ENCODE measurements at regions not wholly inside any gene's neighbourhood (a gene's known extent, or its start where the extent isn't known, plus 50 kb on each side); places are given as distances from the start of the nearest gene placed in this dataset.

DNA sequence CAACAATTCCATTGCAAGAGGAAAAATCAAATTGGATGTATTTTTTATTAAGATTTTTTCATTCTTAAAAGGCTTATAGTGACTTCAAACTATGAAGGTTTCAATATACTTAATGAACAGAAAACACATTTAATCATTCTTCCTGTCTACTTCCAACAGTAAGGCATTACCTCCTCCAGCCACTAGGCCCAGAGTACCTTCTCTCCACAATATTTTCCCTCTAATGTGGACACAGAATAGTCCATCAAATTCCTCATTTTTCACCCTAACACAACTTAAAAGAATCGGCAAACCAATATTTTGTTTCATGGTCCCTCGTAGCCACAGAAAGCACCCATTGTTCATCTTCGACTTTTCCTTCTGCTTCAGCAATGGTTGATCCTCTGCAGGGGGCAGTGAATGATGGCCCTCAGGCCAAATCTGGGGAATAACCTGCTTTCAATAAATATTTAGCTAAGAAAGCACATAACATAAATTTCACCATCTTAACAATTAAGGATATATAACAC is 335.4 kb upstream of the ID4 start:
- ChIA-PET POLR2A (no interaction called here), CTCF (no interaction called here)
- no peak for TF ChIP-seq ZNF384 (IDR thresholded peaks at IDR 0.05)
- no peak for DNase-seq (ENCODE audit: extremely low spot score)

DNA sequence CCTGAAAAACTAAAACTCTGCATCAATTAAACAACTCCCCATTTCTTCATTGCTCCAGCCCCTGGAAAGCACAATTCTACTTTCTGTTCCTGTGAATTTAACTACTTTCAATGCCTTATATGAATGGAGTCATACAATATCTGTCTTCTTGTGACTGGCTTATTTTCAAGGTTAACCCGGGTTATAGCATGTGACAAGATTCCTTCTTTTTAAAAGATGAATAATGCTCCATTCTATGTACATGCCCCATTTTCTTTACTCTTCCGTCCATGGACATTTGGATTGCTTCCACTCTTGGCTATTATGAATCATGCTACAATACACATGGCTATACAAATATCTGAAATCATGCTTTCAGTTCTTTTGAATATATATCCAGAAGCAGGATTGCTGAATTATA is 334.9 kb upstream of the ID4 start:
- no peak for DNase-seq (ENCODE audit: extremely low spot score)
- ChIA-PET POLR2A (no interaction called here), CTCF (no interaction called here)
- TF ChIP-seq TARDBP (IDR thresholded peaks at IDR 0.05) (no peak), HDGF (IDR thresholded peaks at IDR 0.05; ENCODE audit: borderline replicate concordance) (no peak), CTBP1 (IDR thresholded peaks at IDR 0.05; ENCODE audit: borderline replicate concordance) (no peak), SP1 (IDR thresholded peaks at IDR 0.05) (no peak), SUZ12 (IDR thresholded peaks at IDR 0.05) (no peak), ZNF384 (IDR thresholded peaks at IDR 0.05) (no peak), ARNT (IDR thresholded peaks at IDR 0.05) (no peak), FOXA1 (IDR thresholded peaks at IDR 0.05) (no peak)

DNA sequence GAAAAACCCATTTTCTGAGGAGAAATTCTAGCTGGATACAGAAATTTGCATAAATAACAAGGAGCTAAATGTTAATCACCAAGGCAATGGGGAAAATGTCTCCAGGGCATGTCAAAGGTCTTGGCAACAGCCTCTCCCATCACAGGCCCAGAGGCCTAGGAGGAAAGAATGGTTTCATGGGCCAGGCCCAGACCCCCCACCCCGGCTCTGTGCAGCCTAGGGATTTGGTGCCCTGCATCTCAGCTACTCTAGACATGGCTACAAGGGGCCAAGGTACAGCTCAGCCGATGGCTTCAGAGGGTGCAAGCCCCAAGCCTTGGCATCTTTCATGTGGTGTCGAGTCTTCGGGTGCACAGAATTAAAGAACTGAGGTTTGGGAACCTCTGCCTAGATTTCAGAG is 321.2 kb upstream of the ID4 start:
- DNase-seq (ENCODE audit: extremely low spot score): no peak
- TF ChIP-seq, protein P1, sequence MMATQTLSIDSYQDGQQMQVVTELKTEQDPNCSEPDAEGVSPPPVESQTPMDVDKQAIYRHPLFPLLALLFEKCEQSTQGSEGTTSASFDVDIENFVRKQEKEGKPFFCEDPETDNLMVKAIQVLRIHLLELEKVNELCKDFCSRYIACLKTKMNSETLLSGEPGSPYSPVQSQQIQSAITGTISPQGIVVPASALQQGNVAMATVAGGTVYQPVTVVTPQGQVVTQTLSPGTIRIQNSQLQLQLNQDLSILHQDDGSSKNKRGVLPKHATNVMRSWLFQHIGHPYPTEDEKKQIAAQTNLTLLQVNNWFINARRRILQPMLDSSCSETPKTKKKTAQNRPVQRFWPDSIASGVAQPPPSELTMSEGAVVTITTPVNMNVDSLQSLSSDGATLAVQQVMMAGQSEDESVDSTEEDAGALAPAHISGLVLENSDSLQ (IDR thresholded peaks at IDR 0.05): no peak
- TF ChIP-seq CTBP1 (IDR thresholded peaks at IDR 0.05; ENCODE audit: borderline replicate concordance) (no peak), BHLHE40 (IDR thresholded peaks at IDR 0.05; ENCODE audit: borderline replicate concordance) (no peak), NFRKB (IDR thresholded peaks at IDR 0.05) (no peak), TARDBP (IDR thresholded peaks at IDR 0.05) (no peak), HDGF (IDR thresholded peaks at IDR 0.05; ENCODE audit: borderline replicate concordance) (no peak), LEF1 (IDR thresholded peaks at IDR 0.05; ENCODE audit: borderline replicate concordance) (no peak), L3MBTL2 (conservative IDR thresholded peaks at IDR 0.05) (no peak), ZNF384 (IDR thresholded peaks at IDR 0.05) (no peak), ELF4 (IDR thresholded peaks at IDR 0.05) (no peak)
- ChIA-PET POLR2A (no interaction called here), CTCF (no interaction called here)

DNA sequence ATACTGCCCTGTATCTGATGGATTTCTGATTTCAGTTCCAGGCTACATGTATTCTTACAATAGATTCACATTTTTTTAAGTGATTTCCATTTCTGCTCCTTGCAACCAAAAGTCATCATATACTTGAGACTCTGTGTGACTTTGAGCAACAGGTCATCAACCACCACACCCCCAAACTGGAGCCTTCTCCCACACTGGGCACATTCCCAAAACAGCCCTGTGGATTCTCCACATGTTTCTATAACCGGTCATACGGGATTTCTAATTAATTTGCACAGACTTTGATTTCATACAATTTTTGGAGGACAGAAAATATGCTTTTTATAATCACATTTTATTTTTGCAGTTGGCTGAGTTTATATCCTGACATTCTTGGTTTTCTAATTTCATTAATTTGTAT is 317.2 kb upstream of the ID4 start:
- TF ChIP-seq ZNF384 (IDR thresholded peaks at IDR 0.05) (no peak), SP1 (IDR thresholded peaks at IDR 0.05) (no peak), LEF1 (IDR thresholded peaks at IDR 0.05; ENCODE audit: borderline replicate concordance) (no peak)
- ChIA-PET POLR2A (no interaction called here), CTCF (no interaction called here)
- no peak for DNase-seq (ENCODE audit: extremely low spot score)

DNA sequence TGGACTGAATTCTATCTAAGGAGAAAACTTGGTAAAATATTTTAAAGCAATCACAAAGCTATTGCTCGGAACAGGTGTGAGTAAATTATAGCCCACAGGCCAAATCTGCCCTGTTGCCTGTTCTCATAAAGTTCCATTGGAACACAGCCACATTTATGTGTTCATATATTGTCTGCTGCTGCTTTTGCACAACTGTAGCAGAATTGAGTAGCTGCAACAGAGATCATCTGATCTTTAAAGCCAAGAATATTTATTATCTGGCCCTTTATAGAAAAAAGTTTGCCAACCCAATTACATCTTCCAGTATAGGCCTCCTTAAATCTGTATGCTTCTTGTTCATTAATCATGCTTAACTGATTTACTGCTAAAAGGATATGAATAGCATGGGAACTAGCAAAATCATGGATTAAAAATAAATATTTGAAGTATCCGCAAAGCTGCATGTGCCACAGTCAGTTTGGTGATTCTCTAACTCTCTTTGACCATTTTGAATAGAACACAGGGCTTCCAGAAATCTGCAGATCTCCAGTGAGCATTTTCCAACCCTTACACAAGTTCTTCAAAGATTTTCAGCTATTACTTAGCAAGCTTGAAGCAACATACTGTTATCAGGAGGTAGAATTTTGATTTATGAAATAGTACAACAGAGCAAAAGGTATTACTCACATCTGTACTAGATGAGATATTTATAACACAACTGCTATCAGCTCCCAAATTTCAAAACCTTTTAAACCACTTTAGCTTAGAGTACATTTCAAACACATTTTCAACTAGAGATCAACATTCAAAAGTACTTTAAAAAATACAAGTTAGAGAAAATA is 312.6 kb upstream of the ID4 start:
- DNase-seq (ENCODE audit: extremely low spot score): no peak
- TF ChIP-seq SUZ12 (IDR thresholded peaks at IDR 0.05) (no peak), NFRKB (IDR thresholded peaks at IDR 0.05) (no peak), LEF1 (IDR thresholded peaks at IDR 0.05; ENCODE audit: borderline replicate concordance) (no peak), BHLHE40 (IDR thresholded peaks at IDR 0.05; ENCODE audit: borderline replicate concordance) (no peak), FOXK2 (IDR thresholded peaks at IDR 0.05) (no peak), ZNF384 (IDR thresholded peaks at IDR 0.05) (no peak)
- TF ChIP-seq, protein P1 (IDR thresholded peaks at IDR 0.05): no peak
- ChIA-PET CTCF (no interaction called here), POLR2A (no interaction called here)

DNA sequence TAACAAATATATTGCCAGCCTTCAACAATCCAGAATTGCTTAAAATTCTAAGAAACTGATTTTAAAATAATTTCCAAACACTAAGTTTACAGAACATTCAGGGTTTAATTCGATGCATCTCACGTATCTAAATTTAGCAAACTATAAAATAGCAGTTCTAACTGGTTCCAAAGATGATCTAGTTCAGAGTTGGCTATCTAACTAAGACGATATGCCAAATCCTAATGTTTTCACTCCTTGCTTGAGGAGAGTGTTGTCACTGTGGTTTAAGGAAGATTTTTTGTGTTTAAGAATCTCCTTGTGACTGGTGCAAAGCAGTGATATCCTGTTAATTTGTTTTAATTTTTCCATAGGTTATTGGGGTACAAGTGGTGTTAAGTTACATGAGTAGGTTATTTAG is 311.5 kb upstream of the ID4 start:
- ChIA-PET CTCF (no interaction called here), POLR2A (no interaction called here)
- TF ChIP-seq LEF1 (IDR thresholded peaks at IDR 0.05; ENCODE audit: borderline replicate concordance) (no peak), NFRKB (IDR thresholded peaks at IDR 0.05) (no peak), SP1 (IDR thresholded peaks at IDR 0.05) (no peak), FOXK2 (IDR thresholded peaks at IDR 0.05) (no peak), ZNF384 (IDR thresholded peaks at IDR 0.05) (no peak), L3MBTL2 (conservative IDR thresholded peaks at IDR 0.05) (no peak), BHLHE40 (IDR thresholded peaks at IDR 0.05; ENCODE audit: borderline replicate concordance) (no peak), CTBP1 (IDR thresholded peaks at IDR 0.05; ENCODE audit: borderline replicate concordance) (no peak)
- DNase-seq (ENCODE audit: extremely low spot score): no peak

DNA sequence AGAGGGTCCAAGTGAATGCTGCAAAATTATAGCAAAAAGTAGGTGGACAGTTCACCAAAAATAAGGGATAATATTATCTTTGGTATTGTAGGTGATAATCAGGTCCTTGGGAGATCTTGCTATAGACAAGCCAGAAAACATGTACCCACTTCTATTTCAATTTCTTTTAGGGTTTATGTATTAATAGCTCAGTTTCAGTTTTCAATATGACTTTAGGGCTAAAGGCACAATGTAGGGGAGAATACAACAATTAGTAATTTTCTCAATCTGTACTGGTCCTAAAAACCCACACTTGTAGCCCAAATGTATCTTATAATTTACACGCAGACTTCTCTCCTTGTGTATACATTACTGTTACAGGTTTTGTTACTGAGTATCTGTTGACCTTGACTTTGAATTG is 307.0 kb upstream of the ID4 start:
- CTCF ChIA-PET: no interaction called here
- DNase-seq (ENCODE audit: extremely low spot score): no peak
- TF ChIP-seq HDGF (IDR thresholded peaks at IDR 0.05; ENCODE audit: borderline replicate concordance) (no peak), ARNT (IDR thresholded peaks at IDR 0.05) (no peak), BHLHE40 (IDR thresholded peaks at IDR 0.05; ENCODE audit: borderline replicate concordance) (no peak), ELF4 (IDR thresholded peaks at IDR 0.05) (no peak), TARDBP (IDR thresholded peaks at IDR 0.05) (no peak), FOXK2 (IDR thresholded peaks at IDR 0.05) (no peak), FOXM1 (IDR thresholded peaks at IDR 0.05; ENCODE audit: borderline replicate concordance) (no peak), ZNF384 (IDR thresholded peaks at IDR 0.05) (no peak), CTBP1 (IDR thresholded peaks at IDR 0.05; ENCODE audit: borderline replicate concordance) (no peak), SP1 (IDR thresholded peaks at IDR 0.05) (no peak), L3MBTL2 (conservative IDR thresholded peaks at IDR 0.05) (no peak), SUZ12 (IDR thresholded peaks at IDR 0.05) (no peak)
- POLR2A ChIA-PET: no interaction called here

DNA sequence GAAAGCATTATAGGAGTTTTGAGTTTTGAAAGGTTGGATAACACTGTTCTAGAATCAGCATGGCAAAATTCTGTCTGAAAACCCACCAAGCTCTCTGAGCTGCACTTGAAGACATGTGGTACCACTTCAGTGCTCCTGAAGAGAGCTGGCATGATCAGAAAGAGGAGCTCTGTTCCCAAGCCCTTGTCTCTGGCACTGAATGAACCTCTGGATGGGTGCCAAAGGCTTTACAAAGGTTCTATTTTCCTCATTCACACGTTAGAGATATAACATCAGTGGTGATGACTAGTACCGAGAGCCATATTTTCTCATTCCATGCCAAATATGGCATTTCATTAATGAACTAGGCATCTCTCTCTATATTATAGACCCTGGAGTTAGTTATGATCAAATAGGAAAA is 301.8 kb upstream of the ID4 start:
- CTCF ChIA-PET: no interaction called here
- POLR2A ChIA-PET: no interaction called here
- TF ChIP-seq LEF1 (IDR thresholded peaks at IDR 0.05; ENCODE audit: borderline replicate concordance): no peak
- TF ChIP-seq TARDBP (IDR thresholded peaks at IDR 0.05): no peak
- no peak for TF ChIP-seq FOXM1 (IDR thresholded peaks at IDR 0.05; ENCODE audit: borderline replicate concordance)
- DNase-seq (ENCODE audit: extremely low spot score): no peak

All from HEK293T (cell line).